ENCODE measurements at regions not wholly inside any gene's neighbourhood (a gene's known extent, or its start where the extent isn't known, plus 50 kb on each side); places are given as distances from the start of the nearest gene placed in this dataset.

- no peak for DNase-seq
- H3K4me3 Mint-ChIP-seq (ENCODE audit: unreplicated experiment), result no peak overlapping the region
- no peak for TF ChIP-seq CTCF (IDR thresholded peaks at IDR 0.05; ENCODE audit: partially characterized antibody, unreplicated experiment)
- no peaks in the 10 kb centered on the region for H3K27me3 Mint-ChIP-seq (ENCODE audit: unreplicated experiment)
- no peak overlapping the region for H3K27ac Mint-ChIP-seq (ENCODE audit: unreplicated experiment)
- no peaks in the 10 kb centered on the region for H3K9me3 Mint-ChIP-seq (ENCODE audit: unreplicated experiment)
- no peaks in the 10 kb centered on the region for H3K36me3 Mint-ChIP-seq (ENCODE audit: unreplicated experiment)
- no peaks in the 10 kb centered on the region for H3K4me1 Mint-ChIP-seq (ENCODE audit: low read depth, unreplicated experiment)
These were observed 869.5 kb upstream of the SOX9 start for GRCh38 chr17:71251276-71251675.

- Mint-ChIP-seq H3K27me3 (ENCODE audit: unreplicated experiment) (no peaks in the 10 kb centered on the region), H3K9me3 (ENCODE audit: unreplicated experiment) (no peaks in the 10 kb centered on the region), H3K4me1 (ENCODE audit: low read depth, unreplicated experiment) (no peaks in the 10 kb centered on the region), H3K36me3 (ENCODE audit: unreplicated experiment) (no peaks in the 10 kb centered on the region), H3K4me3 (ENCODE audit: unreplicated experiment) (no peak overlapping the region), H3K27ac (ENCODE audit: unreplicated experiment) (no peak overlapping the region)
- no peak for DNase-seq
- TF ChIP-seq CTCF (IDR thresholded peaks at IDR 0.05; ENCODE audit: partially characterized antibody, unreplicated experiment), result no peak
These were observed 868.9 kb upstream of the SOX9 start for GRCh38 chr17:71251951-71252350.

- no peaks in the 10 kb centered on the region for H3K9me3 Mint-ChIP-seq (ENCODE audit: unreplicated experiment)
- no peak for DNase-seq
- H3K27ac Mint-ChIP-seq (ENCODE audit: unreplicated experiment), result no peak overlapping the region
- H3K36me3 Mint-ChIP-seq (ENCODE audit: unreplicated experiment), result no peaks in the 10 kb centered on the region
- no peaks in the 10 kb centered on the region for H3K4me1 Mint-ChIP-seq (ENCODE audit: low read depth, unreplicated experiment)
- no peak for TF ChIP-seq CTCF (IDR thresholded peaks at IDR 0.05; ENCODE audit: partially characterized antibody, unreplicated experiment)
- no peaks in the 10 kb centered on the region for H3K27me3 Mint-ChIP-seq (ENCODE audit: unreplicated experiment)
- no peak overlapping the region for H3K4me3 Mint-ChIP-seq (ENCODE audit: unreplicated experiment)
These were observed 868.4 kb upstream of the SOX9 start for GRCh38 chr17:71252436-71252835.

- Mint-ChIP-seq H3K36me3 (ENCODE audit: unreplicated experiment) (no peaks in the 10 kb centered on the region), H3K9me3 (ENCODE audit: unreplicated experiment) (no peaks in the 10 kb centered on the region), H3K27me3 (ENCODE audit: unreplicated experiment) (no peaks in the 10 kb centered on the region), H3K4me1 (ENCODE audit: low read depth, unreplicated experiment) (no peaks in the 10 kb centered on the region), H3K4me3 (ENCODE audit: unreplicated experiment) (no peak overlapping the region), H3K27ac (ENCODE audit: unreplicated experiment) (no peak overlapping the region)
- DNase-seq, result no peak
- TF ChIP-seq CTCF (IDR thresholded peaks at IDR 0.05; ENCODE audit: partially characterized antibody, unreplicated experiment), result no peak
These were observed 863.7 kb upstream of the SOX9 start for GRCh38 chr17:71257096-71257495.

- Mint-ChIP-seq H3K4me3 (ENCODE audit: unreplicated experiment) (no peak overlapping the region), H3K27ac (ENCODE audit: unreplicated experiment) (no peak overlapping the region)
These were observed 860.4 kb upstream of the SOX9 start for GRCh38 chr17:71260366-71260940.

More at GRCh38 chr17:71260366-71260940, 860.4 kb upstream of the SOX9 start:
- H3K4me1 Mint-ChIP-seq (ENCODE audit: low read depth, unreplicated experiment), result no peaks in the 10 kb centered on the region
- TF ChIP-seq CTCF (IDR thresholded peaks at IDR 0.05; ENCODE audit: partially characterized antibody, unreplicated experiment), result no peak
- H3K9me3 Mint-ChIP-seq (ENCODE audit: unreplicated experiment), result no peaks in the 10 kb centered on the region
- no peaks in the 10 kb centered on the region for H3K36me3 Mint-ChIP-seq (ENCODE audit: unreplicated experiment)
- no peak for DNase-seq
- H3K27me3 Mint-ChIP-seq (ENCODE audit: unreplicated experiment), result no peaks in the 10 kb centered on the region

Data from glutamatergic neuron (in vitro differentiated cells).